HEK293T (cell line): ENCODE measurements at regions not wholly inside any gene's neighbourhood (a gene's known extent, or its start where the extent isn't known, plus 50 kb on each side); places are given as distances from the start of the nearest gene placed in this dataset.

Experiments
- BHLHE40 ChIP-seq: fragments of 450-650 bp; IDR thresholded peaks from 2 replicates; pipeline ENCODE4 v1.6.1; 2016; ENCODE audit warnings: mild to moderate bottlenecking, moderate library complexity, borderline replicate concordance
- FOXK2 ChIP-seq: fragments of 450-650 bp; IDR thresholded peaks from 2 replicates; pipeline ENCODE4 v1.6.1; 2016; ENCODE audit warnings: mild to moderate bottlenecking
- FOXM1 ChIP-seq: fragments of 450-650 bp; IDR thresholded peaks from 2 replicates; pipeline ENCODE4 v1.6.1; 2017; ENCODE audit warnings: mild to moderate bottlenecking, borderline replicate concordance
- L3MBTL2 ChIP-seq: fragments of 450-650 bp; conservative IDR thresholded peaks from 2 replicates; pipeline ENCODE4 v1.6.1; 2016; ENCODE audit warnings: mild to moderate bottlenecking
- LEF1 ChIP-seq: fragments of 450-650 bp; IDR thresholded peaks from 2 replicates; pipeline ENCODE4 v1.6.1; 2017; ENCODE audit warnings: mild to moderate bottlenecking, borderline replicate concordance
- NFRKB ChIP-seq: fragments of 450-650 bp; IDR thresholded peaks from 2 replicates; pipeline ENCODE4 v1.6.1; 2016; ENCODE audit warnings: mild to moderate bottlenecking, moderate library complexity
- SP1 ChIP-seq: fragments of 450-650 bp; IDR thresholded peaks from 2 replicates; pipeline ENCODE4 v1.6.1; 2017

DNA sequence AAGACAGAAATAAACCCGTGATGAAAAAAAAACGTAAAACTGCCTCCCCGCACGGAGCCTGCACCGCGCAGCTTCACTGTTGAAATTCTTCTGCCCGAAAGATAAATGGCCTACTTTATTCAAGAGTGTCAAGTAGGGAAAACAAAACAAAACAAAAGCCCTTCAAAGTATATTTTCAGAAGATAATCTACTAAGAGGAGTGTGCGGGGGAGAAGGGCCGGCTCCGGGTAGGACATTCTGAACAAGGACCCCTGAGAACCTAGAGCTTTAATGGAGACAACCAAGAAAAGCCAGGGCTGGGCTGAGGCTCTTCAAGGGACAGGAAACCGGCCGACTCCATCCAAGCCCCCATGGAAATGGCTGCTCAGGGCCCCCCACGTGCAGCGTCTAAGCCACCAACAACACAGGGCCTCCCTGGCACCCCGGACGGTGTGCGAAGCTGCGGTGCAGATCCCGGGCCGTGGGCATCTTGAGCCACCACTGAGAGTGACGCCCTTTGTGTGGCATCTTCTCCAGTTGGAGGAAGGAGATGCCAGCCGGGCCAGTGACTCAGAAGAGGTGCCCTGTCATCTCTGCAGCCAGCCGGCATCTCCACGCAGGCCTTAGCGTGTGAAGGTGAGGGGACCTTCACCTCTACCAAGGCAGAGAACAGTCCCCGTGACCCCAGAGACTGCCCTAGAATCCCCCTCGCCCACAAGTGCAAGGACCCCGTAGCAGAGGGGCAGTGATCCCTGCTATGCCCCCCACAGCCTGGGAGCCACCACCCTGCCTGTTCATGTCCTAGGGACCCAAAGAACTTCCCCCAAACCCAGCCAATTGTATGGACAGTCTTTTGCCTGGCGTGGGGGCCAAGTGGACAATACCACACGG lies 250.8 kb downstream of the C16orf95 start:
- TF ChIP-seq BHLHE40 (no peak), L3MBTL2 (no peak), FOXM1 (no peak), LEF1 (no peak), NFRKB (no peak), SP1 (no peak), FOXK2 (no peak)
